ENCODE measurements at regions not wholly inside any gene's neighbourhood (a gene's known extent, or its start where the extent isn't known, plus 50 kb on each side); places are given as distances from the start of the nearest gene placed in this dataset.

GRCh38 chr11:116698080-116698479, 74.7 kb downstream of the BUD13 start:
- DNase-seq: no peak
- Histone ChIP-seq H3K9me3 (no peaks in the 10 kb centered on the region), H3K27me3 (no peaks in the 10 kb centered on the region), H3K4me3 (no peak overlapping the region), H3K4me1 (peaks cover 0 to 7% (median 0%) of the 10 kb centered on the region in 4 donors), H3K36me3 (no peaks in the 10 kb centered on the region), H3K27ac (no peak overlapping the region)
- TF ChIP-seq POLR2AphosphoS5 (IDR thresholded peaks at IDR 0.05) (no peak), POLR2A (IDR thresholded peaks at IDR 0.05) (no peak), CTCF (IDR thresholded peaks at IDR 0.05) (no peak), EP300 (IDR thresholded peaks at IDR 0.05) (no peak)
- ATAC-seq (ENCODE audit: low FRiP score in 2 of 2): no peak
- 55 to 83% methylated on average over 1 of the region's 1 CpG for WGBS, 2 donors

DNA sequence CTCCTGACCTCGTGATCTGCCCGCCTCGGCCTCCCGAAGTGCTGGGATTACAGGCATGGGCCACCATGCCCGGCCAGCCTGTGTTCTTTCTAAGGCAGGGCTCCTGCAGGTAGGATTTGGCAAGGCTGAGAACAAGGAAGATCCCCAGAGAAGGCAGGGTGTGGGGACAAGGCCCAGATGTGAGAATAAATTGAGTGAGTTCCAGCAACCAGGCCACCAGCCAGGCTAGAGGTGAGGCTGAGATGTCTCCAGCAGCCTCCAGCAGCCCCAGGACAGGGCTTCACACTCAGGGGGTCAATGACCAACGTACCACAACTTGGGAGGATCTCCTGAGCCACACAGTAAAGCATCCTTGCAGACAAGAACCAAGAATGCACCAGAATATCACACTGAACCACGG, 75.1 kb downstream of the BUD13 start:
- no peaks in the 10 kb centered on the region for H3K9me3 ChIP-seq
- peak in 1 of 2 donors; percentile 13 for DNase-seq
- 73 to 76% methylated on average over 2 to 7 of the region's 7 CpGs for WGBS, 2 donors
- peaks cover 0 to 7% (median 0%) of the 10 kb centered on the region in 4 donors for H3K4me1 ChIP-seq
- no peaks in the 10 kb centered on the region for H3K36me3 ChIP-seq
- H3K27me3 ChIP-seq: no peaks in the 10 kb centered on the region
- no peak overlapping the region for H3K4me3 ChIP-seq
- no peak for ATAC-seq (ENCODE audit: low FRiP score in 2 of 2)
- TF ChIP-seq EP300 (IDR thresholded peaks at IDR 0.05) (no peak), POLR2A (IDR thresholded peaks at IDR 0.05) (no peak), CTCF (IDR thresholded peaks at IDR 0.05) (no peak), POLR2AphosphoS5 (IDR thresholded peaks at IDR 0.05) (no peak)
- H3K27ac ChIP-seq: no peak overlapping the region

DNA sequence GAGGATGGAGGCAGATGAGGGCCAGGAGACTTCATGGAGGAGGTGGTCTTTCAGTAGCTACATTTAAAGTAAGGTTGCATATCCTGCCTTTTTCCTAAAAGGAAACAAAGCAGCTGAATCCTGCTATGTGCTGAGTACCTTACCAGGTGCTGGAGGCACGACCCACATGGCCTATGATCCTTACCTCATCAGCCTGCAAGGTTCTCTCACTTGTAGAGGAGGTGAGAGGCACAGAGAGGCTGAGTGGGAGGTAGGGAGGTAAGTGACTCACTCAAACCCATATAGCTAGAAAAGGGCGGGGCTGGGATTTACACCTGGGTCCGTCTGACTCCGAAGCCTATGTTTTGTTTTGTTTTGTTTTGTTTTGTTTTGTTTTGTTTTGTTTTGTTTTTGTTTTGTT, 75.8 kb downstream of the BUD13 start:
- TF ChIP-seq POLR2A (IDR thresholded peaks at IDR 0.05) (no peak), POLR2AphosphoS5 (IDR thresholded peaks at IDR 0.05) (no peak), CTCF (IDR thresholded peaks at IDR 0.05) (no peak)
- Histone ChIP-seq H3K4me3 (no peak overlapping the region), H3K4me1 (peaks cover 0 to 7% (median 0%) of the 10 kb centered on the region in 4 donors), H3K9me3 (no peaks in the 10 kb centered on the region), H3K27me3 (no peaks in the 10 kb centered on the region), H3K36me3 (no peaks in the 10 kb centered on the region), H3K27ac (no peak overlapping the region)
- DNase-seq (no peak), ATAC-seq (ENCODE audit: low FRiP score in 2 of 2) (no peak)
- WGBS, 2 donors: 70 to 77% methylated on average over 4 of the region's 4 CpGs

GRCh38 chr11:116696381-116696941, 76.3 kb downstream of the BUD13 start:
- no peak overlapping the region for H3K27ac ChIP-seq
- H3K4me1 ChIP-seq: peaks cover 0 to 6% (median 1%) of the 10 kb centered on the region in 4 donors
- no peak overlapping the region for H3K4me3 ChIP-seq
- no peak for TF ChIP-seq POLR2A (IDR thresholded peaks at IDR 0.05)
- ATAC-seq (ENCODE audit: low FRiP score in 2 of 2) (no peak), DNase-seq (no peak)
- H3K36me3 ChIP-seq: no peaks in the 10 kb centered on the region
- WGBS, 2 donors: 45 to 52% methylated on average over 7 to 11 of the region's 11 CpGs
- H3K9me3 ChIP-seq: no peaks in the 10 kb centered on the region
- H3K27me3 ChIP-seq: no peaks in the 10 kb centered on the region

- Histone ChIP-seq H3K4me1 (peaks cover 0 to 3% (median 0%) of the 10 kb centered on the region in 4 donors), H3K9me3 (no peaks in the 10 kb centered on the region), H3K27ac (no peak overlapping the region), H3K27me3 (no peaks in the 10 kb centered on the region), H3K4me3 (no peak overlapping the region), H3K36me3 (no peaks in the 10 kb centered on the region)
- DNase-seq (no peak), ATAC-seq (ENCODE audit: low FRiP score in 2 of 2) (no peak)
- no peak for TF ChIP-seq EP300 (IDR thresholded peaks at IDR 0.05)
These were observed 77.0 kb downstream of the BUD13 start for GRCh38 chr11:116695657-116696254.
